ENCODE measurements at regions not wholly inside any gene's neighbourhood (a gene's known extent, or its start where the extent isn't known, plus 50 kb on each side); places are given as distances from the start of the nearest gene placed in this dataset.

GRCh38 chrX:20527558-20528011, 260.9 kb upstream of the RPS6KA3 start:
- no peak overlapping the region for H3K27ac ChIP-seq
- ATAC-seq (peak in 2 of 4 donors; percentile 49 to 65), DNase-seq (peak in 1 of 5 donors; percentile 31)
- H3K4me1 ChIP-seq = peaks cover 0 to 4% (median 0%) of the 10 kb centered on the region in 12 donors
- WGBS, 4 donors = 0 to 8% (median 3%) methylated on average over 3 of the region's 3 CpGs
- H3K27me3 ChIP-seq = peaks cover 0 to 36% (median 0%) of the 10 kb centered on the region in 9 donors
- no peaks in the 10 kb centered on the region for H3K9me3 ChIP-seq
- TF ChIP-seq POLR2A (IDR thresholded peaks at IDR 0.05) (no peak), CTCF (IDR thresholded peaks at IDR 0.05) (peak; percentile 26 to 69 (median 55))
- H3K36me3 ChIP-seq = no peaks in the 10 kb centered on the region
- intact Hi-C loops (cut with DNase I) = loop anchor here in 9 of 10 donors (2.0 to 10.0 kb wide), 8 partner anchors 950 to 1450 kb away; no protein-coding TSS in a partner anchor
- H3K4me3 ChIP-seq = no peak overlapping the region

GRCh38 chrX:20527041-20527440, 260.3 kb upstream of the RPS6KA3 start:
- DNase-seq (no peak), ATAC-seq (no peak)
- Histone ChIP-seq H3K9me3 (no peaks in the 10 kb centered on the region), H3K4me3 (no peak overlapping the region), H3K27ac (no peak overlapping the region), H3K36me3 (no peaks in the 10 kb centered on the region), H3K27me3 (peaks cover 0 to 30% (median 0%) of the 10 kb centered on the region in 9 donors), H3K4me1 (peaks cover 0 to 4% (median 0%) of the 10 kb centered on the region in 12 donors)
- TF ChIP-seq CTCF (IDR thresholded peaks at IDR 0.05) = no peak
- WGBS, 4 donors = 59 to 69% (median 61%) methylated on average over 4 of the region's 4 CpGs
- intact Hi-C loops (cut with DNase I) = loop anchor here in 9 of 10 donors (5.0 to 10.0 kb wide), 7 partner anchors 950 to 1450 kb away; no protein-coding TSS in a partner anchor

- peaks cover 0 to 4% (median 0%) of the 10 kb centered on the region in 12 donors for H3K4me1 ChIP-seq
- no peaks in the 10 kb centered on the region for H3K9me3 ChIP-seq
- H3K27ac ChIP-seq = no peak overlapping the region
- no peaks in the 10 kb centered on the region for H3K36me3 ChIP-seq
- intact Hi-C loops (cut with DNase I) = loop anchor here in 4 of 10 donors (10.0 kb wide), 2 partner anchors 1221 to 1451 kb away; no protein-coding TSS in a partner anchor
- WGBS, 4 donors = 32 to 58% (median 43%) methylated on average over 5 of the region's 5 CpGs
- H3K27me3 ChIP-seq = peaks cover 0 to 15% (median 0%) of the 10 kb centered on the region in 9 donors
- no peak for ATAC-seq
- DNase-seq = no peak
- no peak overlapping the region for H3K4me3 ChIP-seq
- TF ChIP-seq CTCF (IDR thresholded peaks at IDR 0.05) (no peak), POLR2A (IDR thresholded peaks at IDR 0.05) (no peak)
These were observed 257.1 kb upstream of the RPS6KA3 start for GRCh38 chrX:20523626-20524312.

- ATAC-seq (no peak), DNase-seq (no peak)
- TF ChIP-seq POLR2A (IDR thresholded peaks at IDR 0.05) (no peak), CTCF (IDR thresholded peaks at IDR 0.05) (no peak)
- no peak overlapping the region for H3K27ac ChIP-seq
- H3K27me3 ChIP-seq = peaks cover 0 to 5% (median 0%) of the 10 kb centered on the region in 9 donors
- WGBS, 4 donors = 37 to 50% (median 44%) methylated on average over 3 of the region's 3 CpGs
- no peaks in the 10 kb centered on the region for H3K36me3 ChIP-seq
- no peak overlapping the region for H3K4me3 ChIP-seq
- intact Hi-C loops (cut with DNase I) = loop anchor here in 4 of 10 donors (10.0 kb wide), 2 partner anchors 1222 to 1452 kb away; no protein-coding TSS in a partner anchor
- no peaks in the 10 kb centered on the region for H3K9me3 ChIP-seq
- no peaks in the 10 kb centered on the region for H3K4me1 ChIP-seq
These were observed 255.7 kb upstream of the RPS6KA3 start for GRCh38 chrX:20522420-20522819.
